Osteoblast (primary cell): ENCODE measurements at regions not wholly inside any gene's neighbourhood (a gene's known extent, or its start where the extent isn't known, plus 50 kb on each side); places are given as distances from the start of the nearest gene placed in this dataset.

Source experiments
- DNase-seq: peaks from one replicate; pipeline ENCODE4 v3.0.0; 2011; ENCODE audit warnings: low spot score, mixed read lengths; ENCODE audit not compliant: insufficient read length; ENCODE audit errors: missing footprints
- H2AFZ ChIP-seq: 2 replicates; pipeline ENCODE4 v1.6.0; 2011; ENCODE audit warnings: mild to moderate bottlenecking, low read length
- H3K27ac ChIP-seq: 2 replicates; pipeline ENCODE4 v1.5.1; 2011; ENCODE audit warnings: mild to moderate bottlenecking, low read depth, low read length, moderate library complexity
- H3K27me3 ChIP-seq: 2 replicates; pipeline ENCODE4 v1.6.0; 2012; ENCODE audit warnings: mild to moderate bottlenecking, control low read depth, inconsistent platforms, low read length, moderate library complexity; ENCODE audit not compliant: insufficient read depth
- H3K36me3 ChIP-seq: 2 replicates; pipeline ENCODE4 v1.5.1; 2011; ENCODE audit warnings: mild to moderate bottlenecking, low read length, control low read depth, moderate library complexity; ENCODE audit not compliant: insufficient read depth
- H3K4me1 ChIP-seq: 2 replicates; pipeline ENCODE4 v1.5.1; 2011; ENCODE audit warnings: mild to moderate bottlenecking, low read length, control low read depth, moderate library complexity; ENCODE audit not compliant: insufficient read depth
- H3K4me2 ChIP-seq: 2 replicates; pipeline ENCODE4 v1.6.0; 2011; ENCODE audit warnings: mild to moderate bottlenecking, low read length; ENCODE audit not compliant: insufficient read depth
- H3K4me3 ChIP-seq: fragments of 200-600 bp; sonication (generic); 3 replicates; pipeline ENCODE4 v1.5.1; 2012; ENCODE audit warnings: mild to moderate bottlenecking, low read length, inconsistent platforms; ENCODE audit not compliant: insufficient read depth
- H3K79me2 ChIP-seq: 2 replicates; pipeline ENCODE4 v1.6.0; 2012; ENCODE audit warnings: mild to moderate bottlenecking, low read length, control low read depth, inconsistent platforms; ENCODE audit not compliant: insufficient read depth
- H3K9me3 ChIP-seq: 2 replicates; pipeline ENCODE4 v1.5.1; 2011; ENCODE audit warnings: low read depth, low read length, control low read depth
- H4K20me1 ChIP-seq: 2 replicates; pipeline ENCODE4 v1.6.0; 2012; ENCODE audit warnings: mild to moderate bottlenecking, low read length, control low read depth; ENCODE audit not compliant: insufficient read depth
- CTCF ChIP-seq: IDR thresholded peaks from 2 replicates; pipeline ENCODE4 v1.5.1; 2011; ENCODE audit warnings: mild to moderate bottlenecking, low read depth, low read length, moderate library complexity; ENCODE audit errors: extremely low read depth

- Histone ChIP-seq H3K4me1 (no peaks in the 10 kb centered on the region), H3K27ac (no peak overlapping the region), H3K9me3 (no peaks in the 10 kb centered on the region), H3K27me3 (no peaks in the 10 kb centered on the region), H4K20me1 (no peaks in the 10 kb centered on the region), H3K4me3 (no peak overlapping the region), H3K4me2 (no peak overlapping the region), H2AFZ (no peak overlapping the region), H3K79me2 (no peaks in the 10 kb centered on the region), H3K36me3 (no peaks in the 10 kb centered on the region)
- TF ChIP-seq CTCF, result no peak
- DNase-seq, result no peak
Observed at GRCh38 chr18:37796823-37797349, 231.3 kb upstream of the CELF4 start.

GRCh38 chr18:37787452-37787851 is 221.9 kb upstream of the CELF4 start:
- DNase-seq, result no peak

GRCh38 chr18:37783771-37784170 is 218.2 kb upstream of the CELF4 start:
- H3K27ac ChIP-seq, result no peak overlapping the region
- H4K20me1 ChIP-seq, result no peaks in the 10 kb centered on the region
- no peaks in the 10 kb centered on the region for H3K27me3 ChIP-seq
- H3K4me2 ChIP-seq, result no peak overlapping the region
- no peaks in the 10 kb centered on the region for H3K4me1 ChIP-seq
- DNase-seq, result no peak
- H3K4me3 ChIP-seq, result no peak overlapping the region
- no peaks in the 10 kb centered on the region for H3K36me3 ChIP-seq
- no peak for TF ChIP-seq CTCF
- no peaks in the 10 kb centered on the region for H3K79me2 ChIP-seq
- H3K9me3 ChIP-seq, result peaks cover 3% of the 10 kb centered on the region
- no peak overlapping the region for H2AFZ ChIP-seq

More at GRCh38 chr18:37787452-37787851, 221.9 kb upstream of the CELF4 start:
- TF ChIP-seq CTCF, result no peak
- Histone ChIP-seq H3K4me2 (no peak overlapping the region), H2AFZ (no peak overlapping the region), H3K36me3 (no peaks in the 10 kb centered on the region), H3K4me1 (no peaks in the 10 kb centered on the region), H3K4me3 (no peak overlapping the region), H4K20me1 (no peaks in the 10 kb centered on the region), H3K27me3 (no peaks in the 10 kb centered on the region), H3K9me3 (peaks cover 3% of the 10 kb centered on the region), H3K27ac (no peak overlapping the region), H3K79me2 (no peaks in the 10 kb centered on the region)

GRCh38 chr18:37779220-37779619 is 213.6 kb upstream of the CELF4 start:
- no peak for TF ChIP-seq CTCF
- DNase-seq, result no peak
- H2AFZ ChIP-seq, result no peak overlapping the region
- H3K4me2 ChIP-seq, result no peak overlapping the region
- no peaks in the 10 kb centered on the region for H4K20me1 ChIP-seq
- no peaks in the 10 kb centered on the region for H3K9me3 ChIP-seq
- H3K27ac ChIP-seq, result no peak overlapping the region
- H3K4me1 ChIP-seq, result no peaks in the 10 kb centered on the region
- H3K4me3 ChIP-seq, result no peak overlapping the region
- no peaks in the 10 kb centered on the region for H3K36me3 ChIP-seq
- no peaks in the 10 kb centered on the region for H3K79me2 ChIP-seq
- H3K27me3 ChIP-seq, result no peaks in the 10 kb centered on the region
